ENCODE measurements at regions not wholly inside any gene's neighbourhood (a gene's known extent, or its start where the extent isn't known, plus 50 kb on each side); places are given as distances from the start of the nearest gene placed in this dataset.

DNA sequence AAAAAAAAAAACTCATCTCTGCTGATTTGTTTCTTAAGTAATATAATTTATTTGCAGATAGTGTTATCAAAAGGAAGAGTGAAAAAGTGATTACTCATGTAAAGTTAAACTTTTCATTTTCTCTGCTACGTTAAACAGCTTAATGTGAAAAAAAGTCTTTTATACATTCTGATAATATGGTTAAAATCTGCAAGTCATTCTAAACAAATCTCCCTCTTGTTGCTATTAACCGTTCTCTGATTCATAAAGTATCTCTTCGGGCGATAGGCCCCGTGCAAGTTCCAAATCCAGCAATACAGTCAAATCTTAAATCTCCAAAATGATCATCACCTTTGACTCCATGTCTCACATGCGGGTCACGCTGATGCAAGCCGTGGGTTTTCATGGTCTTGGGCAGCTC is 732.0 kb downstream of the TAF11L14 start:
- no peak for TF ChIP-seq POLR2A (IDR thresholded peaks at IDR 0.05; ENCODE audit: low read depth, low read length)
- no peak for TF ChIP-seq TAF1 (IDR thresholded peaks at IDR 0.05; ENCODE audit: borderline replicate concordance, low read depth, low read length)

All from GM12892 (cell line).